Gastrocnemius medialis (tissue), 4 donors: ENCODE measurements at regions not wholly inside any gene's neighbourhood (a gene's known extent, or its start where the extent isn't known, plus 50 kb on each side); places are given as distances from the start of the nearest gene placed in this dataset.

Experiments used
- ATAC-seq, 2 donors: fragments of 150-250 bp; one replicate each; pipeline ENCODE4 v1.9.1; 2016
- DNase-seq, 2 donors: peaks; one replicate each; pipeline ENCODE4 v3.0.0-alpha.2; 2019
- H3K27ac ChIP-seq, 4 donors: fragments of 200-600 bp; sonication (generic); 1 replicate in 1 of 4; 2 replicates in 3 of 4; pipeline ENCODE4 v1.5.1; 2016 to 2018; ENCODE audit warnings: mild to moderate bottlenecking in 2 of 4, moderate library complexity in 1 of 4
- H3K27me3 ChIP-seq, 3 donors: fragments of 200-600 bp; sonication (generic) in 2 of 3; 1 replicate in 1 of 3; 2 replicates in 2 of 3; pipeline versions ENCODE4 v1.5.1 to v1.6.0; 2016 to 2019; ENCODE audit warnings: mild to moderate bottlenecking in 1 of 3, moderate library complexity in 1 of 3
- H3K36me3 ChIP-seq, 2 donors: fragments of 200-600 bp; sonication (generic) in 1 of 2; one replicate each; pipeline ENCODE4 v1.5.1; 2017 to 2018
- H3K4me1 ChIP-seq, 2 donors: fragments of 200-600 bp; sonication (generic) in 1 of 2; one replicate each; pipeline ENCODE4 v1.5.1; 2016 to 2017; ENCODE audit warnings: mild to moderate bottlenecking in 2 of 2
- H3K4me3 ChIP-seq, 4 donors: fragments of 200-600 bp; sonication (generic) in 3 of 4; 1 replicate in 1 of 4; 2 replicates in 3 of 4; pipeline ENCODE4 v1.5.1; 2016 to 2019; ENCODE audit warnings: mild to moderate bottlenecking in 2 of 4
- H3K9me3 ChIP-seq, 3 donors: fragments of 200-600 bp; sonication (generic) in 2 of 3; 1 replicate in 1 of 3; 2 replicates in 2 of 3; pipeline ENCODE4 v1.5.1; 2016 to 2019
- CTCF ChIP-seq, 5 experiments: fragments of 450-650 bp in 3 of 5; fragments of 200-600 bp in 2 of 5; sonication (generic) in 2 of 5; IDR thresholded peaks in 4 of 5; conservative IDR thresholded peaks in 1 of 5; 1 replicate in 4 of 5; 2 replicates in 1 of 5; pipeline ENCODE4 v1.5.1; 2016 to 2019; ENCODE audit warnings: antibody characterized with exemption in 5 of 5, mild to moderate bottlenecking in 3 of 5, moderate library complexity in 3 of 5
- POLR2A ChIP-seq, 2 donors: fragments of 450-650 bp; IDR thresholded peaks; one replicate each; pipeline ENCODE4 v1.6.1; 2017; ENCODE audit warnings: antibody characterized with exemption in 2 of 2, mild to moderate bottlenecking in 2 of 2, moderate library complexity in 2 of 2
- in situ Hi-C, 4 donors: fragments of 200-750 bp; cut with MboI; loops; one replicate each; pipeline versions ENCODE4 v1.15.0 to v1.8.0; 2017; ENCODE audit warnings: low sequenced_read_pairs in 4 of 4
- intact Hi-C: fragments of 100-400 bp; cut with DNase I; formaldehyde crosslinking; loops from one replicate; pipeline ENCODE4 v1.15.1; 2023; ENCODE audit warnings: low total_unique reads

DNA sequence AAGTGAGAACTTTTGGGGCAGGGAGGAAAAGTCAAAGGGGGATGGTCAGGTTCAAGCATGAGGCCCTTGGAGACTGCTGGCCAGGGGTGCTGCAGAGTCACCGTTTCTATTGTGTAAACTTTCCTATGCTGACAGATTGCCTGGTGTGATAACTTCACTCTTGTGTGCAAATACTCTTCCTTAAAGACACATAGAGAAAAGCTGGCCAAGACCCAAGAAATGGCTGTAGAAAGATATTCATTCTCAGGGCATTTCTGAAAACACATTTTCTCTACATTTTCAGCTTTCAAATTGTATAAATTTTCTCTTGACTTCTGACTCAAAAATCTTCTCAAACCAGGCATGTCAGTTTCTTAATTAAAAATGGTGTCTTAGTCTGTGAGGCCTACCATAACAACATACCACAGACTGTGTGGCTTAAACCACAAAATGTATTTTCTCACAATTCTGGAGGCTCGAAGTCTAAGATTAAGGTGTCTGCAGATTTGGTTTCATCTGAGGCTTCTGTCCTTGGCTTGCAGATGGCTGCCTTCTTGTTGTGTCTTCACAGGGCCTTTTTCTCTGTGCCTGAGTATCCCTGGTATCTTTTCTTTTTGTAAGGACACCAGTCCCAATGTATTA, 304.5 kb downstream of the KCNRG start:
- Histone ChIP-seq H3K27ac (no peak overlapping the region), H3K27me3 (no peaks in the 10 kb centered on the region), H3K36me3 (no peaks in the 10 kb centered on the region), H3K4me3 (no peak overlapping the region), H3K9me3 (no peaks in the 10 kb centered on the region), H3K4me1 (no peaks in the 10 kb centered on the region)
- in situ Hi-C loops (no loop called here), intact Hi-C loops (no loop called here)
- no peak for TF ChIP-seq POLR2A (IDR thresholded peaks at IDR 0.05)
- no peak for TF ChIP-seq CTCF (IDR thresholded peaks at IDR 0.05 in 4 of 5, conservative IDR thresholded peaks at IDR 0.05 in 1 of 5)
- ATAC-seq: no peak
- no peak for DNase-seq

- H3K27me3 ChIP-seq: no peaks in the 10 kb centered on the region
- DNase-seq (no peak), ATAC-seq (no peak)
- intact Hi-C loops: no loop called here
- H3K27ac ChIP-seq: no peak overlapping the region
- H3K4me1 ChIP-seq: no peaks in the 10 kb centered on the region
- no peaks in the 10 kb centered on the region for H3K36me3 ChIP-seq
- no peaks in the 10 kb centered on the region for H3K9me3 ChIP-seq
- H3K4me3 ChIP-seq: no peak overlapping the region
- in situ Hi-C loops: no loop called here
- no peak for TF ChIP-seq POLR2A (IDR thresholded peaks at IDR 0.05)
- no peak for TF ChIP-seq CTCF (IDR thresholded peaks at IDR 0.05 in 4 of 5, conservative IDR thresholded peaks at IDR 0.05 in 1 of 5)
Observed at GRCh38 chr13:50320271-50320862, 305.1 kb downstream of the KCNRG start.

DNA sequence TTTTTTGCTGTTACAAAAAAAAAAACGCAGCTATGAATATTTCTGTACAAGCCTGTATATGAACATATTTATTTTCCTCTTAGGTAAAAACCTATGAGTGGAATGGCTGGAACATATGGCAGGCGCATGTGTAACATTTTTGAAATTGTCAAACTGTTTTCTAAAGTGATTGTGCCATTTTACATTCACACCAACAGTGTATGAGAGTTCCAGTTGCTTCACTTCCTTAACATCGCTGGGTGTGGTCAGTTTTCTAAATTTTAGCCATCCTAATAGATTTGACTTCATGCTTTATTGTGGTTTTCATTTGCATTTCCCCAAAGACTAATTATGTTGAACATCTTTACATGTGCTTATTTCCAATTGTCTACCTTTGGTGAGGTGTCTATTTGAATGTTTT, 306.8 kb downstream of the KCNRG start:
- intact Hi-C loops: no loop called here

DNA sequence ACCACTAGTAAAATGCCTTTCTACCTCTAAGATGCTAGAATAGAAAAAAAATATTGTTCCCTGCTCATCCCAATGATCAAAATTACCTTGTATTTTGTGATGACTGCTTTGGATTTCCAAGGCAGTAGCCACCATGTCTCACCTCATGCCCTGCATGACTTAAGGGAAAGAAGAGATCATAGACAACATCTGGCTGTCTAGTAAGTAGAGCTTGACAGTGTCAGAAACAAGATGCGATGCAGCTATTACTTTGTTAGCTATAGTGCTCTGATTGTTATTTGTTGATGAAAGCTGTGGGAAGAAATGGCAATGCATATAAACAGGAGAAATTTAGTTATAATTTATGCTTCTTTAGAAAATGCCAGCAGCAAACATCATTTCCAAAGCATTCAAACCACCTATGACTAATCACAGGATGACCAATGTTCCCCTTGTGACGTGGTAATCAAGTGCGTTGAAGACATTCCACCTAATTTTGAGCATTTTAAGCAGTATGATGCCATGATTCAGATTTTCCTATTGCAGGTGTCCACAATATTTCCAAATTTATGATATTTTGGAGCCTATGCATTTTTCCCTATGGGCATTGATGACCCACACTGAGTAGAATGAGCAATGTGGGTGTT, 308.3 kb downstream of the KCNRG start:
- intact Hi-C loops: no loop called here

More for the DNA sequence above, 306.8 kb downstream of the KCNRG start:
- Histone ChIP-seq H3K36me3 (no peaks in the 10 kb centered on the region), H3K4me1 (no peaks in the 10 kb centered on the region), H3K27me3 (no peaks in the 10 kb centered on the region), H3K4me3 (no peak overlapping the region), H3K9me3 (no peaks in the 10 kb centered on the region), H3K27ac (no peak overlapping the region)
- no peak for ATAC-seq
- TF ChIP-seq CTCF (IDR thresholded peaks at IDR 0.05 in 4 of 5, conservative IDR thresholded peaks at IDR 0.05 in 1 of 5): no peak
- TF ChIP-seq POLR2A (IDR thresholded peaks at IDR 0.05): no peak
- in situ Hi-C loops: no loop called here
- no peak for DNase-seq

More for the DNA sequence above, 308.3 kb downstream of the KCNRG start:
- Histone ChIP-seq H3K9me3 (no peaks in the 10 kb centered on the region), H3K4me3 (no peak overlapping the region), H3K36me3 (no peaks in the 10 kb centered on the region), H3K27ac (no peak overlapping the region), H3K4me1 (no peaks in the 10 kb centered on the region), H3K27me3 (no peaks in the 10 kb centered on the region)
- in situ Hi-C loops: no loop called here
- TF ChIP-seq POLR2A (IDR thresholded peaks at IDR 0.05): no peak
- no peak for TF ChIP-seq CTCF (IDR thresholded peaks at IDR 0.05 in 4 of 5, conservative IDR thresholded peaks at IDR 0.05 in 1 of 5)
- ATAC-seq (no peak), DNase-seq (no peak)
